ENCODE measurements at regions not wholly inside any gene's neighbourhood (a gene's known extent, or its start where the extent isn't known, plus 50 kb on each side); places are given as distances from the start of the nearest gene placed in this dataset.

GRCh38 chr6:4466261-4466660, 309.9 kb upstream of the CDYL start:
- Histone ChIP-seq H3K27ac (ENCODE audit: low read depth, low read length) (no peak overlapping the region), H2AFZ (ENCODE audit: low read length) (no peak overlapping the region), H3K27me3 (ENCODE audit: insufficient read depth, low read length) (no peaks in the 10 kb centered on the region), H3K4me2 (ENCODE audit: insufficient read depth, low read length) (no peak overlapping the region), H3K36me3 (ENCODE audit: insufficient read depth, low read length) (no peaks in the 10 kb centered on the region), H3K79me2 (ENCODE audit: insufficient read depth, low read length) (no peaks in the 10 kb centered on the region), H3K4me3 (ENCODE audit: insufficient read depth, low read length) (no peak overlapping the region), H3K9me3 (ENCODE audit: low read depth, low read length) (no peaks in the 10 kb centered on the region), H3K4me1 (ENCODE audit: insufficient read depth, low read length) (no peaks in the 10 kb centered on the region), H4K20me1 (ENCODE audit: insufficient read depth, low read length) (no peaks in the 10 kb centered on the region)
- no peak for DNase-seq (ENCODE audit: insufficient read length, low spot score, missing footprints)
- no peak for TF ChIP-seq CTCF (IDR thresholded peaks at IDR 0.05; ENCODE audit: extremely low read depth, low read depth, low read length)

GRCh38 chr6:4464638-4465037, 311.6 kb upstream of the CDYL start:
- DNase-seq (ENCODE audit: insufficient read length, low spot score, missing footprints): no peak
- Histone ChIP-seq H3K4me2 (ENCODE audit: insufficient read depth, low read length) (no peak overlapping the region), H3K36me3 (ENCODE audit: insufficient read depth, low read length) (no peaks in the 10 kb centered on the region), H4K20me1 (ENCODE audit: insufficient read depth, low read length) (no peaks in the 10 kb centered on the region), H3K79me2 (ENCODE audit: insufficient read depth, low read length) (no peaks in the 10 kb centered on the region), H3K9me3 (ENCODE audit: low read depth, low read length) (no peaks in the 10 kb centered on the region), H2AFZ (ENCODE audit: low read length) (no peak overlapping the region), H3K4me3 (ENCODE audit: insufficient read depth, low read length) (no peak overlapping the region), H3K4me1 (ENCODE audit: insufficient read depth, low read length) (no peaks in the 10 kb centered on the region), H3K27ac (ENCODE audit: low read depth, low read length) (no peak overlapping the region), H3K27me3 (ENCODE audit: insufficient read depth, low read length) (no peaks in the 10 kb centered on the region)
- no peak for TF ChIP-seq CTCF (IDR thresholded peaks at IDR 0.05; ENCODE audit: extremely low read depth, low read depth, low read length)

GRCh38 chr6:4463236-4463635, 313.0 kb upstream of the CDYL start:
- peaks cover 4% of the 10 kb centered on the region for H3K4me1 ChIP-seq (ENCODE audit: insufficient read depth, low read length)
- no peaks in the 10 kb centered on the region for H3K36me3 ChIP-seq (ENCODE audit: insufficient read depth, low read length)
- no peak overlapping the region for H2AFZ ChIP-seq (ENCODE audit: low read length)
- no peaks in the 10 kb centered on the region for H3K79me2 ChIP-seq (ENCODE audit: insufficient read depth, low read length)
- H3K4me2 ChIP-seq (ENCODE audit: insufficient read depth, low read length): no peak overlapping the region
- no peak overlapping the region for H3K27ac ChIP-seq (ENCODE audit: low read depth, low read length)
- H3K4me3 ChIP-seq (ENCODE audit: insufficient read depth, low read length): no peak overlapping the region
- no peak for TF ChIP-seq CTCF (IDR thresholded peaks at IDR 0.05; ENCODE audit: extremely low read depth, low read depth, low read length)
- H3K27me3 ChIP-seq (ENCODE audit: insufficient read depth, low read length): no peaks in the 10 kb centered on the region
- H4K20me1 ChIP-seq (ENCODE audit: insufficient read depth, low read length): no peaks in the 10 kb centered on the region
- no peaks in the 10 kb centered on the region for H3K9me3 ChIP-seq (ENCODE audit: low read depth, low read length)
- DNase-seq (ENCODE audit: insufficient read length, low spot score, missing footprints): no peak

GRCh38 chr6:4460586-4461475, 315.4 kb upstream of the CDYL start:
- Histone ChIP-seq H3K4me3 (ENCODE audit: insufficient read depth, low read length) (peak overlapping the region; percentile 28), H3K4me2 (ENCODE audit: insufficient read depth, low read length) (peak overlapping the region; percentile 71), H4K20me1 (ENCODE audit: insufficient read depth, low read length) (no peaks in the 10 kb centered on the region), H3K27ac (ENCODE audit: low read depth, low read length) (no peak overlapping the region), H3K4me1 (ENCODE audit: insufficient read depth, low read length) (peaks cover 4% of the 10 kb centered on the region), H2AFZ (ENCODE audit: low read length) (peak overlapping the region; percentile 76), H3K36me3 (ENCODE audit: insufficient read depth, low read length) (no peaks in the 10 kb centered on the region), H3K9me3 (ENCODE audit: low read depth, low read length) (no peaks in the 10 kb centered on the region), H3K27me3 (ENCODE audit: insufficient read depth, low read length) (no peaks in the 10 kb centered on the region), H3K79me2 (ENCODE audit: insufficient read depth, low read length) (no peaks in the 10 kb centered on the region)
- TF ChIP-seq CTCF (IDR thresholded peaks at IDR 0.05; ENCODE audit: extremely low read depth, low read depth, low read length): no peak
- no peak for DNase-seq (ENCODE audit: insufficient read length, low spot score, missing footprints)
